Chondrocyte (in vitro differentiated cells): ENCODE measurements at regions not wholly inside any gene's neighbourhood (a gene's known extent, or its start where the extent isn't known, plus 50 kb on each side); places are given as distances from the start of the nearest gene placed in this dataset.

Experiments used
- DNase-seq: peaks from one replicate; pipeline ENCODE4 v3.0.0; 2021; ENCODE audit warnings: mixed read lengths, low spot score
- H3K27ac Mint-ChIP-seq: one replicate; pipeline ENCODE4 v1.8.0; 2021; ENCODE audit warnings: mild to moderate bottlenecking, moderate library complexity, mixed read lengths; ENCODE audit not compliant: unreplicated experiment
- H3K27me3 Mint-ChIP-seq: 2 replicates; pipeline ENCODE4 v1.8.0; 2021; ENCODE audit warnings: low read depth, mixed read lengths
- H3K36me3 Mint-ChIP-seq: 2 replicates; pipeline ENCODE4 v1.8.0; 2021; ENCODE audit warnings: low read depth, mixed read lengths
- H3K4me1 Mint-ChIP-seq: 2 replicates; pipeline ENCODE4 v1.8.0; 2021; ENCODE audit warnings: low read depth, mild to moderate bottlenecking, mixed read lengths
- H3K4me3 Mint-ChIP-seq: one replicate; pipeline ENCODE4 v1.8.0; 2021; ENCODE audit warnings: mild to moderate bottlenecking, moderate library complexity, mixed read lengths; ENCODE audit not compliant: unreplicated experiment
- H3K9me3 Mint-ChIP-seq: 2 replicates; pipeline ENCODE4 v1.8.0; 2021; ENCODE audit warnings: low read depth, mixed read lengths
- TF ChIP-seq, protein P1 (sequence below): fragments of 200-600 bp; sonication (generic); IDR thresholded peaks from 2 replicates; pipeline ENCODE4 v1.5.0; 2021; ENCODE audit warnings: antibody characterized with exemption, mild to moderate bottlenecking, moderate library complexity

DNA sequence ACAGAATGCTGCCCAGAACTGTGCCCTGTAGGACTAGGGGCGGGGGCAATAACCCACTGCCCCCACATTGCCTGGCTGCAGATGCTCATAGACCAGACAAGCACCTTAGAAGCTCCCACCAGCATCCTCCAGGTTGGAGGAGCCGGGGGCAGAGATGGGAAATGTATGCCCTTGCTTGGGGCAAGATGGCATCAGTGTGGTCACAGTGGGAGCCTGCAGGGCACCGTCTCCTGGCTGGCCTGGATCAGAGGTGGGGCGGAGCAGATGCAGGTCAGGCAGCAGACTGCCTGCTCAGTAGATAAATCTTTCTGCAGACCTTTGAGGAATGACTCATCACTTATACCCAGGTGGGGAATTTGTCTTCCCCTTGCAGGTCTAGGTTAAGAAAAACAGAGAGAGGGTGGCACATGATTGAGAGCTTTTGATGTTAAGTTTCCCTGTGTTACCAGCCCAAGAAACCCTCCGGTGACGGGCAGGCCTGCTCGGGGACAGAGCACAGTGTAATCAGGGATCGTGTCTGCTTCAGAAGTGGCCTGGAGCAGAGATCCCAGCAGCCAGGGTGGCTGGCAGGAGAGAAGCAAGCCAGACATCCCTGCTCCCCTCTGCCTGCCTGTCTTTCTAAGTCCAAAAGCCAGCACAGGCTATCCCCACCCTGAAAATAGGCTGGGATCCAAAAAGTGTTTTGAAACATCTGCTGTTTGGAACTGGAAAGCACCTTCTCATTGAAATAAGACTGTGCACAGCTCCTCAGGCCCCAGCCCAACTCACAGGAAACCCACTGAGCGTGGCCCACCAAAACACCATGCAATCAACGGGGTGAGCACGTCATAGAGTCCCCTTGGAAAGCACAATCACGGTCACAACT lies 50.7 kb upstream of the RPL38 start:
- Mint-ChIP-seq H3K27me3 (peaks cover 43% of the 10 kb centered on the region), H3K27ac (no peak overlapping the region), H3K4me3 (no peak overlapping the region), H3K9me3 (no peaks in the 10 kb centered on the region), H3K36me3 (no peaks in the 10 kb centered on the region), H3K4me1 (no peaks in the 10 kb centered on the region)
- TF ChIP-seq, protein P1, sequence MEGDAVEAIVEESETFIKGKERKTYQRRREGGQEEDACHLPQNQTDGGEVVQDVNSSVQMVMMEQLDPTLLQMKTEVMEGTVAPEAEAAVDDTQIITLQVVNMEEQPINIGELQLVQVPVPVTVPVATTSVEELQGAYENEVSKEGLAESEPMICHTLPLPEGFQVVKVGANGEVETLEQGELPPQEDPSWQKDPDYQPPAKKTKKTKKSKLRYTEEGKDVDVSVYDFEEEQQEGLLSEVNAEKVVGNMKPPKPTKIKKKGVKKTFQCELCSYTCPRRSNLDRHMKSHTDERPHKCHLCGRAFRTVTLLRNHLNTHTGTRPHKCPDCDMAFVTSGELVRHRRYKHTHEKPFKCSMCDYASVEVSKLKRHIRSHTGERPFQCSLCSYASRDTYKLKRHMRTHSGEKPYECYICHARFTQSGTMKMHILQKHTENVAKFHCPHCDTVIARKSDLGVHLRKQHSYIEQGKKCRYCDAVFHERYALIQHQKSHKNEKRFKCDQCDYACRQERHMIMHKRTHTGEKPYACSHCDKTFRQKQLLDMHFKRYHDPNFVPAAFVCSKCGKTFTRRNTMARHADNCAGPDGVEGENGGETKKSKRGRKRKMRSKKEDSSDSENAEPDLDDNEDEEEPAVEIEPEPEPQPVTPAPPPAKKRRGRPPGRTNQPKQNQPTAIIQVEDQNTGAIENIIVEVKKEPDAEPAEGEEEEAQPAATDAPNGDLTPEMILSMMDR, result no peak
- DNase-seq, result no peak

DNA sequence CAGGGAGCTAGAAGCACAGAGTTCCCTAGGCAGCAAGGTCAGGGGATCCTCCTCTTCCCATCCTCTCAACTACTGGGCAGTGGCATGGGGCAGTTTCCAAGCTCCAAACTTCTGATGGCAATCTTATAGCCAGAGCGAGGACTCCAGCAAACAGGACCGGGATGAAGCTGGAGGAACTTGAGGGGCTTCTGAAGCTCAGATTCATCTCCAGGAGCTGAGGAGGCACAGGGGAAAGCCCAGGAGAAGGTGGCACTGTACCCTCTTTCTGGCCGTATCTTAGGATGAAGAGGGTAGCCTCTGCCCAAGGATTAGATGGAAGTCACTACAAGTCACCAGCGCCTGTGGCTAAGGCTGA lies 50.0 kb upstream of the RPL38 start:
- TF ChIP-seq, protein P1, result no peak

More for the DNA sequence above, 50.0 kb upstream of the RPL38 start:
- no peak for DNase-seq
- Mint-ChIP-seq H3K27me3 (peaks cover 44% of the 10 kb centered on the region), H3K4me3 (no peak overlapping the region), H3K27ac (no peak overlapping the region), H3K9me3 (no peaks in the 10 kb centered on the region), H3K4me1 (no peaks in the 10 kb centered on the region), H3K36me3 (no peaks in the 10 kb centered on the region)
